Stimulated activated CD8-positive, alpha-beta memory T cell treated with anti-CD3 and anti-CD28 coated beads, Interleukin-12 subunit alpha, Interleukin-12 subunit beta, amount 100 ng/mL, for 24 hours (primary cell): ENCODE measurements at regions not wholly inside any gene's neighbourhood (a gene's known extent, or its start where the extent isn't known, plus 50 kb on each side); places are given as distances from the start of the nearest gene placed in this dataset.

Experiments used
- DNase-seq: peaks from one replicate; pipeline ENCODE4 v3.0.0-alpha.2; 2020; ENCODE audit errors: extremely low read depth

DNA sequence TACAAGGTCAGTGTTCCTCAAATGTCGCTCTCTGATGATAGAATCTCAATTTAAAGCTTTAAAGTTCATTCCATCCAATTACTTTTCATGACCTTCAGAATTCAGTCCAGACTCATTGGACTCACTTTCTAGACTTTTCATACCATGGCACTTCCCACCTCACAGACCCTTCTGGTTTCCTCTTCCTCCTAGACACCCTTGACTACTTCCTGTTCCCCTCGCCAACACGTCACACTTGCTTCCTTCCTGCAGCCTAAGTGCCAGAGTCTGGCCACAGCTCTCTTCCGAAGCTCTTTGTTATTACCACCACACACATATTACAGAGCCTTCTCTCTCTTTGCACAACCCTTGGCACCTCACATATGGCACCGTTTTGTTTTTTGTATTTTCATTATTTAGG, 59.1 kb upstream of the UMPS start:
- no peak for DNase-seq

DNA sequence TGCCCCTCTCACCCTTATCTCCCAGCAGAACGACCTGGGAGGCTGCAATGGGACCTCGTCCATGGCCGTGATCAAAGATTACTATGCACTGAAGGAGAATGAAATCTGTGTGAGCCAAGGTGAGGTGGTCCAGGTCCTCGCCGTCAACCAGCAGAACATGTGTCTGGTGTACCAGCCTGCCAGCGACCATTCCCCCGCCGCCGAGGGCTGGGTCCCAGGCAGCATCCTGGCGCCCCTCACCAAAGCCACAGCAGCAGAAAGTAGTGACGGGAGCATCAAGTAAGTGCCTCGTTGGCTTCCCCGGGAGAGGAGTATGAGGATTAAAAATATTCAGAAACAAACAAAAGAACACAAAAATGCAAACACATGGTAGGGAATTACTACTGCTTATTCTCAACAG, 55.9 kb upstream of the UMPS start:
- no peak for DNase-seq

DNA sequence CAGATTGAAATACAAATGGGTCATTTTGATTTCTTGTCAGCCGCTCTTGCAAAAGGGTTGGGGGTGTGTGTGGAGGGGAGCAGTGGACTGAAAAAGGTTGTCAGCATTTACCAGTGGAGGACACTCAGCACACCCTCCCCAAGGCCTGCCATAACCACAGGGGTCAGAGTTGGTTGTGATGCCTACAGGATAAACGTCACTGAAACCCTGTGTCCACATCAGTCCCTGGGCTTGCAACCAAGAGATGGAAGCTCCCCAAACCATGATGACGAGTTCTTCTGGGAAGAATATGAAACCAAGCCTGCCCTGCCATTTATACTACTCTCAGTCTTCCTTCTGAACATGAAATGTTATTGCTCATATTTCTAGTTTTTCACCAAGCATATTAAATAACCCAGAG, 54.0 kb upstream of the UMPS start:
- DNase-seq, result no peak

DNA sequence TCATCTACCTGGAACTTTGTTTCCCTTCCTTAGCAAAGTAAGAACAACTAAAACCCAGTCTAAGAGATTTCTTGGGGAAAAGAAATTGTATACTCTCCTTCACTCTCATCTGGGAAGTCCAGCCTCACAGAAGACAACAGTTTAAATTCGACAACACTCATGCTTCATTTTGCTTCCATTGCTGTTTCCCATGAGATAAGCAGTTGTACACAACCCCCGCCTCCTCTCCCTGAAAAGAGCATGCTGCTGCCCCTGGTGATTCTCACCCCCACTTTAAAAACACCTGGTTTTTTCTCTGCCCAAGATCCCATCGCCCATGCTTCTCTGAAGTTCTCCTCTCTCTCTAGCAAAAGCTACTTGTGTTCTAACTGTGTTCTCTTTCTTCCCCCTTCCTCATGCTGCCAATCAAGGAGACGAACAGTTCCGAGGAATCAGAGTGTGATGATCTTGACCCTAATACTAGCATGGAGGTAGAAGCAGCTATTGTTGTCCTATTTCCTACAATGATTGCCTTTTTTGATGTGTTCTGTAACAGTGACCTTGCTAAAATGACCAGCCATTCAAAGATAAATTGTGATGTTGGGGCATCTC, 51.1 kb upstream of the UMPS start:
- no peak for DNase-seq
